ENCODE measurements at regions not wholly inside any gene's neighbourhood (a gene's known extent, or its start where the extent isn't known, plus 50 kb on each side); places are given as distances from the start of the nearest gene placed in this dataset.

GRCh38 chr6:157767775-157768156, 55.3 kb upstream of the SNX9 start:
- Histone ChIP-seq H3K27ac (no peak overlapping the region), H3K27me3 (replicated peaks) (no peaks in the 10 kb centered on the region), H3K4me3 (ENCODE audit: low read depth, low read length) (no peak overlapping the region), H3K36me3 (replicated peaks) (no peaks in the 10 kb centered on the region)
- DNase-seq: no peak
- in situ Hi-C loops (cut with HindIII; ENCODE audit: low pct_ligation_motif_present, low sequenced_read_pairs): no loop called here
- no peak for TF ChIP-seq CTCF (IDR thresholded peaks at IDR 0.05; ENCODE audit: low read depth, low read length, missing control alignments)

GRCh38 chr6:157768304-157768703, 54.7 kb upstream of the SNX9 start:
- H3K4me3 ChIP-seq (ENCODE audit: low read depth, low read length): no peak overlapping the region
- in situ Hi-C loops (cut with HindIII; ENCODE audit: low pct_ligation_motif_present, low sequenced_read_pairs): no loop called here
- no peak for TF ChIP-seq CTCF (IDR thresholded peaks at IDR 0.05; ENCODE audit: low read depth, low read length, missing control alignments)
- H3K27ac ChIP-seq: no peak overlapping the region
- DNase-seq: no peak
- no peaks in the 10 kb centered on the region for H3K36me3 ChIP-seq (replicated peaks)
- no peaks in the 10 kb centered on the region for H3K27me3 ChIP-seq (replicated peaks)

- TF ChIP-seq CTCF (IDR thresholded peaks at IDR 0.05; ENCODE audit: low read depth, low read length, missing control alignments): no peak
- no peak for DNase-seq
- in situ Hi-C loops (cut with HindIII; ENCODE audit: low pct_ligation_motif_present, low sequenced_read_pairs): no loop called here
- H3K4me3 ChIP-seq (ENCODE audit: low read depth, low read length): no peak overlapping the region
- H3K27me3 ChIP-seq (replicated peaks): no peaks in the 10 kb centered on the region
- no peaks in the 10 kb centered on the region for H3K36me3 ChIP-seq (replicated peaks)
- H3K27ac ChIP-seq: no peak overlapping the region
Measured at GRCh38 chr6:157768863-157769551, 54.0 kb upstream of the SNX9 start.

GRCh38 chr6:157769776-157770426, 53.1 kb upstream of the SNX9 start:
- no peak overlapping the region for H3K27ac ChIP-seq
- no peak for DNase-seq
- in situ Hi-C loops (cut with HindIII; ENCODE audit: low pct_ligation_motif_present, low sequenced_read_pairs): no loop called here
- H3K4me3 ChIP-seq (ENCODE audit: low read depth, low read length): no peak overlapping the region
- TF ChIP-seq CTCF (IDR thresholded peaks at IDR 0.05; ENCODE audit: low read depth, low read length, missing control alignments): no peak
- no peaks in the 10 kb centered on the region for H3K36me3 ChIP-seq (replicated peaks)
- H3K27me3 ChIP-seq (replicated peaks): no peaks in the 10 kb centered on the region

- in situ Hi-C loops (cut with HindIII; ENCODE audit: low pct_ligation_motif_present, low sequenced_read_pairs): no loop called here
- TF ChIP-seq CTCF (IDR thresholded peaks at IDR 0.05; ENCODE audit: low read depth, low read length, missing control alignments): no peak
- no peak overlapping the region for H3K27ac ChIP-seq
Measured at GRCh38 chr6:157770946-157771345, 52.1 kb upstream of the SNX9 start.

More at GRCh38 chr6:157770946-157771345, 52.1 kb upstream of the SNX9 start:
- Histone ChIP-seq H3K4me3 (ENCODE audit: low read depth, low read length) (no peak overlapping the region), H3K36me3 (replicated peaks) (no peaks in the 10 kb centered on the region), H3K27me3 (replicated peaks) (no peaks in the 10 kb centered on the region)
- DNase-seq: no peak
